ENCODE measurements at regions not wholly inside any gene's neighbourhood (a gene's known extent, or its start where the extent isn't known, plus 50 kb on each side); places are given as distances from the start of the nearest gene placed in this dataset.

GRCh38 chr12:58249610-58250009 lies 308.2 kb downstream of the ATP23 start:
- Mint-ChIP-seq H3K4me3 (no peak overlapping the region), H3K27ac (no peak overlapping the region), H3K36me3 (ENCODE audit: low read depth) (no peaks in the 10 kb centered on the region), H3K4me1 (ENCODE audit: low read depth) (no peaks in the 10 kb centered on the region), H3K9me3 (peaks cover 5% of the 10 kb centered on the region), H3K27me3 (peaks cover 8% of the 10 kb centered on the region)
- Histone ChIP-seq H3K27me3 (ENCODE audit: control insufficient read depth in 1 of 2, insufficient read depth in 2 of 2, low read length in 2 of 2) (no peaks in the 10 kb centered on the region), H3K9me3 (ENCODE audit: control insufficient read depth in 1 of 2, insufficient read depth in 1 of 2, low read length in 2 of 2) (peaks cover 0 to 6% of the 10 kb centered on the region in 2 experiments), H3K36me3 (ENCODE audit: insufficient read depth, low read length) (no peaks in the 10 kb centered on the region), H3K4me3 (ENCODE audit: low read length) (no peak overlapping the region), H3K4me1 (ENCODE audit: insufficient read depth, low read length) (no peaks in the 10 kb centered on the region), H3K27ac (ENCODE audit: low read depth in 1 of 2, low read length in 2 of 2) (no peak overlapping the region)
- DNase-seq (no peak), ATAC-seq (ENCODE audit: poor library complexity) (no peak)
- intact Hi-C loops (cut with DNase I, micrococcal nuclease), result no loop called here
- no peak for TF ChIP-seq CTCF (IDR thresholded peaks at IDR 0.05)
- ChIA-PET CTCF (no interaction called here), POLR2A (no interaction called here)

GRCh38 chr12:58250077-58250476 lies 308.7 kb downstream of the ATP23 start:
- ATAC-seq (ENCODE audit: poor library complexity), result no peak
- Mint-ChIP-seq H3K4me1 (ENCODE audit: low read depth) (no peaks in the 10 kb centered on the region), H3K36me3 (ENCODE audit: low read depth) (no peaks in the 10 kb centered on the region), H3K4me3 (no peak overlapping the region), H3K27me3 (peaks cover 8% of the 10 kb centered on the region), H3K27ac (no peak overlapping the region), H3K9me3 (peaks cover 5% of the 10 kb centered on the region)
- H3K36me3 ChIP-seq (ENCODE audit: insufficient read depth, low read length), result no peaks in the 10 kb centered on the region
- TF ChIP-seq CTCF (IDR thresholded peaks at IDR 0.05), result no peak
- no peaks in the 10 kb centered on the region for H3K27me3 ChIP-seq (ENCODE audit: control insufficient read depth in 1 of 2, insufficient read depth in 2 of 2, low read length in 2 of 2)
- no peak overlapping the region for H3K4me3 ChIP-seq (ENCODE audit: low read length)
- DNase-seq, result no peak
- CTCF ChIA-PET, result no interaction called here
- no peaks in the 10 kb centered on the region for H3K4me1 ChIP-seq (ENCODE audit: insufficient read depth, low read length)
- POLR2A ChIA-PET, result no interaction called here
- H3K27ac ChIP-seq (ENCODE audit: low read depth in 1 of 2, low read length in 2 of 2), result no peak overlapping the region
- H3K9me3 ChIP-seq (ENCODE audit: control insufficient read depth in 1 of 2, insufficient read depth in 1 of 2, low read length in 2 of 2), result peaks cover 0 to 6% of the 10 kb centered on the region in 2 experiments
- intact Hi-C loops (cut with DNase I, micrococcal nuclease), result no loop called here

GRCh38 chr12:58252914-58253313 lies 311.5 kb downstream of the ATP23 start:
- H3K27me3 Mint-ChIP-seq, result peaks cover 13% of the 10 kb centered on the region
- Histone ChIP-seq H3K36me3 (ENCODE audit: insufficient read depth, low read length) (no peaks in the 10 kb centered on the region), H3K27me3 (ENCODE audit: control insufficient read depth in 1 of 2, insufficient read depth in 2 of 2, low read length in 2 of 2) (no peaks in the 10 kb centered on the region), H3K27ac (ENCODE audit: low read depth in 1 of 2, low read length in 2 of 2) (no peak overlapping the region), H3K4me3 (ENCODE audit: low read length) (no peak overlapping the region), H3K4me1 (ENCODE audit: insufficient read depth, low read length) (no peaks in the 10 kb centered on the region), H3K9me3 (ENCODE audit: control insufficient read depth in 1 of 2, insufficient read depth in 1 of 2, low read length in 2 of 2) (no peaks in the 10 kb centered on the region)
- H3K36me3 Mint-ChIP-seq (ENCODE audit: low read depth), result no peaks in the 10 kb centered on the region
- no peaks in the 10 kb centered on the region for H3K4me1 Mint-ChIP-seq (ENCODE audit: low read depth)
- no peak for TF ChIP-seq CTCF (IDR thresholded peaks at IDR 0.05)
- DNase-seq (no peak), ATAC-seq (ENCODE audit: poor library complexity) (no peak)
- H3K4me3 Mint-ChIP-seq, result no peak overlapping the region
- POLR2A ChIA-PET, result no interaction called here
- no peaks in the 10 kb centered on the region for H3K9me3 Mint-ChIP-seq
- CTCF ChIA-PET, result no interaction called here
- no peak overlapping the region for H3K27ac Mint-ChIP-seq
- intact Hi-C loops (cut with DNase I, micrococcal nuclease), result no loop called here
